ENCODE measurements at regions not wholly inside any gene's neighbourhood (a gene's known extent, or its start where the extent isn't known, plus 50 kb on each side); places are given as distances from the start of the nearest gene placed in this dataset.

DNA sequence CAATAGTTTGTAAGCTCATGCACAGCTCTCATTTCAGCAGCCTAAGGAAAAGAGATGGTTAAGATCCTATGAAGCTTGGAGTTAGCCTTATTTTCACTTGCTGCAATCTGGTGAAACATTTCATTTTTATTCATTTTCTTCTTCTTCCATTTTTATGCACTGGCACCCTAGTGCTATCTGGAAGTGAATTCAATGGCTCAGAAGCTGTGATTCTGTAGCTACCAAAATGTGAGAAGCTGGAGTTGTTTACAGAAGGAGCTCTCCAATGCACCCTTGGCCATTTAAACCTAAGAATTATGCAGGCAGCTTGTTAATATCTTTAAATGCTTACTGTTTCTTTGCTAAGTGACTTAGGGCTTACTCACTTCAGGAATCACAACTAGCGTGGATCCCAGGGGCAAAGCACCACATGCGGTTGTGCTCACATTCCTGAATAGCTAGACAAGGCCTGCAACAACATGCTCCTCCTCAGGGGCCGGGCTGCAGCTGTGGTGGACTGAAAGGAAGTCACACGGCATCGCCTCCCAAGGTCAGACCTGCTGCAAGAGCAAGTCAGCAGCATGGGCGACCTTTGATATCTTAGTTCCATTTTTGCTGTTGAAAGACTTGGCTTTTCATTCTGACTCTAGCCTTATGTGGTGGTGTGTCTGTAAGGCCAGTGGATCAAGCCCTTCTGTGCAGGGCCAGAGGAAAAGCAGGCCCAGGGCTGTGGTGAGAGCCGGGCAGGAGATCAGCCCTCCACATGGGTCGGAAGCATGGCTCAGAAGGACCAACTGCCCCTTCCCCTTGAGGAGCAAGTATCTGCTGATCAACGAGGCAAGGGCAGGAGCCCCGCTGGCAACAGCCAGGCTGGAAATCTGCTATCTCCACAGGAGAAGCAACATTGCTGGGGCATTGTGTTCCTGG lies 91.9 kb upstream of the MBL2 start:
- FAIRE-seq = no peak

DNA sequence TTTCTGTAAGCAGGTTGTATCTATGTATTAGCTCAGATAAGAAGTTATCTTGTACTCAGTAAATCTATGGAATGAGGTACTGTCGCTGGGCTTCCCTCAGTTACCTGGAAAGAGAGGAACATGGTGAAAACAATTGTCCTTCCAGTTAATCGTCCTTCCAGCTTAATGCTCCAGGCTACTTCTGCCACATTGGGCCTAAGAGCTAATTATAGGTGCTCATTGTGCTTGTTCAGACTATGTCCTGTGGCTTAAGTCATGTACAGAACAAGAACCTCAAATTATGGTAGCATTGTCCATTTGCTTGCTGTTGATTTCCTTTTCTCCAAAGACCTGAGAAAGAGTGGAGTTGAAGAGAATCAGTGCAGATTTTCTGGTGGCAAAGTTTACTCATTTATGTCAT lies 86.1 kb upstream of the MBL2 start:
- FAIRE-seq = no peak

DNA sequence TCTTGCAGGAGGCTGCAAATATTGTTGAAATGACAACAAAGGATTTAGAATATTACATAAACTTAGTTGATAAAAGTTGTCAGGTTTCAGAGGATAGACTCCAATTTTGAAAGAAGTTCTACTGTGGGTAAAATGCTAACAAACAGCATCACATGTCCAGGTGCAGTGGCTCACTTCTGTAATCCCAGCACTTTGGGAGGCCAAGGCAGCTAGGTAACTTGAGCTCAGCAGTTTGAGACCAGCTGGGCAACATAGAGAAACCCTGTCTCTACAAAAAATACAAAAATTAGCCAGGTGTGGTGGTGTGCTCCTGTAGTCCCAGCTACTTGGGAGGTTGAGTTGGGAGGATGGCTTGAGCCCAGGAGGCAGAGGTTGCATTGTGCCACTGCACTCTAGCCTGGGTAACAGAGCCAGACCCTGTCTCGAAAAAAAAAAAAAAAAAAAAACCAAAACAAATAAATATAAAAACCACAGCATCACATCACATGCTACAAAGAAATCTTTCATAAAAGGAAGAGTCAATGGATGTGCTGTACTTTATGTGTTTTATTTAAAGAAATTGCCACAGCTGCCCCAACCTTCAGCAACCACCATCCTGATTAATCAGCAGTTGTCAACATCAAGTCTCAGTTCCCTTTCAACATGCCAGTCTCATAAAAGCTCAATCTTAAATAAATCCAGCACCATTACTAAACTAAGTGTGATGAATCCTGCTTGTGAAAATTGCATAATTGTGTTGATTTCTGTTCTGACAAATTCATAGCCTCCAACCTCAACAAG lies 83.2 kb upstream of the MBL2 start:
- no peak for FAIRE-seq

DNA sequence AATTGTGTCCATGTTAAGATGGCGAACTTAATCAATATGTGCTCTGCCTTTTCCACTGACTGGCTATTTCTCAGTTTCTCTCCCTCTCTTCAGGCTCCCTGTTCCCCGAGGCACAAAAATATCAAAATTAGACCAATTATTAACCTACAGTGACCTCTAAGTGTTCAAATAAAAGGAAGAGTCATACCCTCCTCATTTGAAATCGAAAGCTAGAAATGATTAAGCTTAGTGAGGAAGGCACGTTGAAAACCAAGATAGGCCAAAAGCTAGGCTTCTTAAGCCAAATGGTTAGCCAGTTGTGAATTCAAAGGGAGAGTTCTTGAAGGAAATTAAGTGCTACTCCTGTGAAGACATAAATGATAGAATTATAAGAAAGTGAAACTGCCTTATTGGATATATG lies 81.1 kb upstream of the MBL2 start:
- no peak for FAIRE-seq

DNA sequence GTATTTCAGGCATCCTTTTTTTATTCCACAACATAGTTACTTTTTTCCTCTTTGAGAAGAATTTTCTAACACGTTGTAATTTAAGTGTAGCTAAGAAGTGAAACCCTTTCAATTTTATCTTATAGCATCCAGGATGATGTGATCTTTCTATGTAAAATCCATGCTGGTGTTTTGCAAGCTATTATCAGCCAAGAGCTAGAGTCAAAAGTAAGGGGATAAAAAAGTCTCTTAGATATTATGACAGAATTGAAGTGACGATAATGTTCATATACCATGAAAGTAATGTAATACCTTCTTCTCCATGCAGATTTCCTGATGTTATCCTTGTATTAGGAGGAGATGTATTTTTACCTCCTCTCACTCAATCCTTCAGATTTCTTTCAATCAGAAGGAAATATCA lies 64.2 kb upstream of the MBL2 start:
- FAIRE-seq = no peak

All from A204.1 (cell line).